SJCRH30 (cell line): ENCODE measurements at regions not wholly inside any gene's neighbourhood (a gene's known extent, or its start where the extent isn't known, plus 50 kb on each side); places are given as distances from the start of the nearest gene placed in this dataset.
A peak's percentile ranks its signal among the peaks of the same experiment; 100 is the strongest.

Experiments
- DNase-seq, 2 experiments: peaks; one replicate each; pipeline ENCODE4 v3.0.0-alpha.2; 2015 to 2020
- H3K27ac ChIP-seq: fragments of 250-450 bp; sonication (Bioruptor Pico); 2 replicates; pipeline ENCODE4 v1.5.1; 2020; ENCODE audit warnings: mild to moderate bottlenecking, moderate library complexity
- H3K27me3 ChIP-seq: fragments of 250-450 bp; sonication (Bioruptor Pico); 2 replicates; pipeline ENCODE4 v1.5.1; 2020; ENCODE audit warnings: mild to moderate bottlenecking, moderate library complexity
- H3K36me3 ChIP-seq: fragments of 250-450 bp; sonication (Bioruptor Pico); 2 replicates; pipeline ENCODE4 v1.5.1; 2020; ENCODE audit warnings: mild to moderate bottlenecking, moderate library complexity
- H3K4me1 ChIP-seq: fragments of 250-450 bp; sonication (Bioruptor Pico); 2 replicates; pipeline ENCODE4 v1.5.1; 2020; ENCODE audit warnings: mild to moderate bottlenecking, moderate library complexity
- H3K4me3 ChIP-seq: fragments of 250-450 bp; sonication (Bioruptor Pico); 2 replicates; pipeline ENCODE4 v1.5.1; 2020; ENCODE audit warnings: mild to moderate bottlenecking, moderate library complexity
- H3K9me3 ChIP-seq: fragments of 250-450 bp; sonication (Bioruptor Pico); replicated peaks from 2 replicates; pipeline ENCODE4 v1.5.1; 2020; ENCODE audit warnings: mild to moderate bottlenecking, moderate library complexity

DNA sequence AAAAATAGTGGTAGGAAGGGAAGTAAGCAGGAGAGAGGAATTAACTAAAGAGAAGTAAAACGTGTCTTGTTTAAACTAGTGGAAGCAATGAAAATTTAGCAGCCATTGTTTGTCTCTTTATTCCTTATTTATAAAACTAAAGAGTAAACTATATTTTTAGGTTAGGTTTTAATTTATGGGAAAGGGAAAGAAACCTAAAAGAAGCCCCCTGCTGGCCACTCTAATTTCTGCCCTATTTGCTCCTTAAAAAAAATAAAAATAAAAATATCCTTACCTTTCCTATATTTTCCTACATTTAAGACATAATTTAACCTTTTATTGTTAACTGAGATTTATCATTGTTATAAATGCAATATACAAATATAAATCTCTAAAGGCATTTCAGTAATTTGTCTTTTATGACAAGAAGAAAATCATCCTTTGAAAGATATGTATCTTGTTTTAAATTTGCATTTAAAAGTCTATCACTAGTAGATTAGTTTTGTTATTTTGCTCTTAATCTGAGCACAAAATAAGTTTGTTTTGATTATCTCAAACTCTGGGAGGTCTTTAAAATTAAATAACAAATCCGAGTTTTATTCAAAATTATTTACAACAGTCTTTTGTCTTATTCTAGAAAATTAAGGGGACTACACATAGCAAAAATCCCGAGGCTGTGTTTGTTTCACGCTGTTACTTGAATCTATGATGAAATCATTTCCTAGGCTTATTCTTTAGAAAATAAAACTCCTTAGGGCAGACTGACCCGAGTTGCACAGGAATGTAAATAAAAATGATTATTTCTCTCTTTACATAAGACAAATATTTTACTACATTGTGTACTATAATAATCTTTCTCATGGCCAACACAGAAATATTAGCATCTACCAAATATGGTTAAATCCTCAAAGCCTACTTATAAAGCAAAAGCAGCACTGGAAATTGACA is 201.7 kb downstream of the NRIP1 start:
- H3K27ac ChIP-seq: no peak overlapping the region
- peak in 1 of 2 experiments; percentile 60 for DNase-seq
- peaks cover 9% of the 10 kb centered on the region for H3K4me1 ChIP-seq
- H3K9me3 ChIP-seq: no peaks in the 10 kb centered on the region
- no peaks in the 10 kb centered on the region for H3K36me3 ChIP-seq
- no peaks in the 10 kb centered on the region for H3K27me3 ChIP-seq
- no peak overlapping the region for H3K4me3 ChIP-seq

DNA sequence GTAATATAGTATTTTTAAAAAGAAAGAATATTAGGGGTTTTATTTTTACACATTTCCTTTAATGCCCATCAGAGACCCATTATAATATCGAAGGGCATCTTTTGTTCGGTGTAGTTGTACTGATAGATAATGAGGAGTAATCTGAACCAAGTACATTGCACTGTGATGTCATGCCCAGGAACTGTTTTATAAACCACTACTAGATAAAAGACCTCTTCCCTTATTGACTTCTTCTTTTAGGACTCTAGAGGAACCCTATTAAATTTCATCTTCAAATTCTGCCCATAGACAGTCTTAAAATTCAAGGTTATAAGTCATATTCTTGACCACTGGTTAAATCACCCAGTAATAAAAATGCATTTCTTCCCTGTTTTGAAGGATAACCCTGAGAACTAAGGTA is 206.5 kb downstream of the NRIP1 start:
- no peak overlapping the region for H3K27ac ChIP-seq
- H3K27me3 ChIP-seq: no peaks in the 10 kb centered on the region
- no peak for DNase-seq
- H3K4me1 ChIP-seq: no peaks in the 10 kb centered on the region
- peaks cover 8% of the 10 kb centered on the region for H3K36me3 ChIP-seq
- H3K4me3 ChIP-seq: no peak overlapping the region
- H3K9me3 ChIP-seq: peaks cover 7% of the 10 kb centered on the region; the same call in 1 of the 2 replicates

DNA sequence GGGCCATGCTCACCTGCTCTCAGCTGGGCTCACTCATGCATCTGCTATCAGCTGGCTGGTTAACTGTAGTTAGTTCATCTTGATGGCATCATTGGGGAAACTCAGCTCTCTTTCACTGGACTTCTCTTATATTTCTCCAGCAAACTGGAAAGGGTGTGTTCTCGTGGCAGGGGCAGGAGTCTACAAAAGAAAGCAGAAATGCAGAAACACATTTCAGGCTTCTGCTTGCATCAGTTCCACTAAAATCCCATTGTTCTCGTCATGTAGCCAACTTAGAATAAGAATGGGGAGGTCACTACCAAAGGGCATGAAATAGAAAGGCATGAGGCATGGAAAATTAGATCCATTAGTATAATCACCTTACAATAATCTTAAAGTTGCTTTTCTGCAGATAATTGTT is 207.3 kb downstream of the NRIP1 start:
- no peak overlapping the region for H3K4me3 ChIP-seq
- peaks cover 15% of the 10 kb centered on the region for H3K36me3 ChIP-seq
- H3K9me3 ChIP-seq: peaks cover 7% of the 10 kb centered on the region; the same call in 1 of the 2 replicates
- H3K27ac ChIP-seq: no peak overlapping the region
- no peak for DNase-seq
- no peaks in the 10 kb centered on the region for H3K27me3 ChIP-seq
- no peaks in the 10 kb centered on the region for H3K4me1 ChIP-seq

DNA sequence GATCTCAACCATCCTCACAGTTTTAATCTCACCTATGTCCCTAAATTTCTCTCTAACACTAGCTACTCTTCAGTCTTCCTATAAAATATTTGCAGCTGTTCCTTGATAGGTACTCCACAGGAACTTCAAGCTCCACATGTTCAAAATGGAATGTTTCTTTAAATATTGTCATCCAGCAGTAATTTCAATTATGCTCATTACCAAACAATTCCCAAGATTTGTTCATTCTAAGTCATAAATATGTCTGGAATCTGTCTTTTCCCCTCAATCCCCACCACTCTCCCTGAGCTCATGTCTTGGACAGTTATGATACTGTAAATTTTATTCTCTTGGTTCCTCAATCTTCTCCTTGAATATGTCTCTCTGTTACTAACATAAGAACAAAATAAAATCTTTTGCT is 214.4 kb downstream of the NRIP1 start:
- no peak overlapping the region for H3K27ac ChIP-seq
- H3K9me3 ChIP-seq: peaks cover 7% of the 10 kb centered on the region; the same call in 1 of the 2 replicates
- H3K4me1 ChIP-seq: no peaks in the 10 kb centered on the region
- H3K4me3 ChIP-seq: no peak overlapping the region
- no peak for DNase-seq
- H3K27me3 ChIP-seq: no peaks in the 10 kb centered on the region
- peaks cover 19% of the 10 kb centered on the region for H3K36me3 ChIP-seq

DNA sequence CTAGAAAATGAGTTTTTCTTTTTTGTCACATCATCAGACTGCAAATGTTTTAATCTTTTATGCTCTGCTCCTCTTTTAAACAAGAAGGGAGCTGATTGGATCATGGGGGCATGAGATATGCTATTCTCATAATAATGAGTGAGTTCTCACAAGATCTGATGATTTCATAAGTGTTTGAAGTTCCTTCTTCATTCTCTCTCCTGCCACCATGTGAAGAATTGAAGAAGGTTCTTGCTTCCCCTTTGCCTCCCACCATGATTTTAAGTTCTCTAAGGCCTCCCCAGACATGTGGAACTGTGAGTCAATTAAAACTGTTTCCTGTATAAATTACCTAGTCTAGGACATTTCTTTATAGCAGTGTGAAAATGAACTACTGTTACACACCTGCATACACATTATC is 218.2 kb downstream of the NRIP1 start:
- H3K36me3 ChIP-seq: no peaks in the 10 kb centered on the region

DNA sequence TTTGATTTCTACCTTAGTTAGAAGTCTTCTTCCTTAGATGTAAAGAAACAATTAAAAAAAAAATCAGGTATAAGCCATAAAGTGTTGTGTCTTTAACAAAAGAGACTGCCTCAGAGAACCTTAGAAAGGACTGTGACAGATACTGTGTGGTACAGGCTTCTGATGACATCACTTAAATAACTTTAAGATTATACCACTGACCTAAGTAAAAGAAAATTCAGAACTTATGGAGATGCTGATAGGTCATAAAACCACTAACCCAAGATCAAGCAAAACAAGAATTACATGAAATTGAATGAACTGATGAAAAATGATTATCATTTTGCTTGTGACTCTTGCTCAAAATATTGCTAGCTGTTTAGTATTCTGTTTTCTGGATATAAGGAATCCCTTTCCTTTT is 220.8 kb downstream of the NRIP1 start:
- Histone ChIP-seq H3K4me3 (no peak overlapping the region), H3K27ac (no peak overlapping the region), H3K27me3 (no peaks in the 10 kb centered on the region), H3K4me1 (no peaks in the 10 kb centered on the region), H3K9me3 (peaks cover 6% of the 10 kb centered on the region), H3K36me3 (no peaks in the 10 kb centered on the region; the same call in 1 of the 2 replicates)
- DNase-seq: no peak

More for the DNA sequence above, 218.2 kb downstream of the NRIP1 start:
- no peaks in the 10 kb centered on the region for H3K4me1 ChIP-seq
- no peak for DNase-seq
- H3K4me3 ChIP-seq: no peak overlapping the region
- H3K9me3 ChIP-seq: peaks cover 6% of the 10 kb centered on the region
- no peak overlapping the region for H3K27ac ChIP-seq
- no peaks in the 10 kb centered on the region for H3K27me3 ChIP-seq

DNA sequence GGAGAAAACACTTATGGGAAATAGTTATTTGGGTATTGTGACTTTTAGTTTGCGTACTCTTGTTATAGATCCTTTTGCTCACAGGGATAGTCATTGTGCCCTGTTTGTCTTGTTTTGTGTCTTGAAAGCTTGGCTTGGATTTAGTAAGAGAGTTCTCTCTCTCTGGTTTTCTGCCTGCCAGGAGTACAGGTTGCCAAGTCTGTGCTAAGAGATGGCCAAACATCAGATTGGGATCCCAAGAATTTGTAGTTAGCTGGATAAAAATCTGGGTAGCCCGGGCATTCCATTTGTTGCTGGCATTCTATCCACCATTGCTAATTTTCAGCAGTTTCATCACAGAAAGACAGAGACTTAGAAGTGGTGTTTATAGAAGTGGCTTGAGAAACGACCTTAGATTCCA is 222.2 kb downstream of the NRIP1 start:
- H3K27me3 ChIP-seq: no peaks in the 10 kb centered on the region
- H3K4me1 ChIP-seq: no peaks in the 10 kb centered on the region
- no peak for DNase-seq
- H3K27ac ChIP-seq: no peak overlapping the region
- no peak overlapping the region for H3K4me3 ChIP-seq
- H3K36me3 ChIP-seq: no peaks in the 10 kb centered on the region; the same call in 1 of the 2 replicates
- H3K9me3 ChIP-seq: peaks cover 6% of the 10 kb centered on the region

DNA sequence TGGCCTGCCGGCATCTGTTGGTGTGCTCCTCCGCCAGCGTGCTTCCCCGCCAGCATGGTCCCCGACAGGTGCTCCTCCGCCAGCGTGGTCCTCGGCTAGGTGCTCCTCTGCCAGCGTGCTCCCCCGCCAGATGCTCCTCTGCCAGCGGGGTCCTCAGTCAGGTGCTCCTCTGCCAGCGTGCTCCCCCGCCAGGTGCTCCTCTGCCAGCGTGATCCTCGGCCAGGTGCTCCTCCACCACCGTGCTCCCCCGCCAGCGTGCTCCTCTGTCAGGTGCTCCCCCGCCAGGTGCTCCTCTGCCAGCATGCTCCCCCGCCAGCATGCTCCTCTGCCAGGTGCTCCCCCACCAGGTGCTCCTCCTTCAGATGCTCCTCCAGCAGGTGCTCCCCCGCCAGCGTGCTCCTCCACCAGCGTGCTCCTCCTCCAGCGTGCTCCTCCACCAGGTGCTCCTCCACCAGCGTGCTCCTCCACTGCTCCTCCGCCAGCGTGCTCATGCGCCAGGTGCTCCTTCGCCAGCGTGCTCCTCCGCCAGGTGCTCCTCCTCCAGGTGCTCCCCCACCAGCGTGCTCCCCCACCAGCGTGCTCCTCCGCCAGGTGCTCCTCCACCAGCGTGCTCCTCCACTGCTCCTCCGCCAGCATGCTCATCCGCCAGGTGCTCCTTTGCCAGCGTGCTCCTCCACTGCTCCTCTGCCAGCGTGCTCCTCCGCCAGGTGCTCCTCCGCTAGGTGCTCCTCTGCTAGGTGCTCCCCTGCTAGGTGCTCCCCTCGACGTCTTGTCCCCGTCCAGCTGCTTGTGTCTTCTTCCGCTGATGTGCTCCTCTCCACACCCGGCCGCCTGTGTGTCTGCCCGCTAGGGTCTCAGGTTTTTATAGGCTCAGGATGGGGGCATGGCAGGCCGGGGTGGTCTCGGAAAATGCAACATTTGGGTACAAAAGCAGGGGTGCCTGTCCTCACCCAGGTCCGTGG is 223.0 kb downstream of the NRIP1 start:
- no peak for DNase-seq
- H3K9me3 ChIP-seq: peaks cover 6% of the 10 kb centered on the region

DNA sequence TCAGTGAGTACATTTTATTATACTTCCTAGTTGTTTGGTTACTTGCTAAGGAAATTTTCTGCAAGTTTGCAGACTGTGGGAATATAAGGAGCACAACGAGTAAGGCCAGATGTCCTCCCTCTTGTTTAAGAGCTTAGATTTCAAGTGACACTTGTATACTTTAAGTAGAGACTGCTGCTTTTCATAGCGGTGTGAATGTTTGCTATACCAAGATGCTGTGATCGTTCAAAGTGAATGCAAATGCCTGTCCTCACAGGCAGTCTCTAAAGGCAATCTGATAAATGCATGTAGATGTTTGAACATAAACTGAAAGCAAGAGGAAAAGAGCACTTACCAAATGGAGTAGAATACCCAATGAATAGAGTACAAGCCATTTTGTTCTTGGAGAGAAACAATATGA is 226.4 kb downstream of the NRIP1 start:
- no peaks in the 10 kb centered on the region for H3K9me3 ChIP-seq
- H3K36me3 ChIP-seq: no peaks in the 10 kb centered on the region; the same call in 1 of the 2 replicates
- DNase-seq: no peak
- H3K4me1 ChIP-seq: no peaks in the 10 kb centered on the region
- H3K4me3 ChIP-seq: no peak overlapping the region
- H3K27ac ChIP-seq: no peak overlapping the region
- no peaks in the 10 kb centered on the region for H3K27me3 ChIP-seq

More for the DNA sequence above, 223.0 kb downstream of the NRIP1 start:
- Histone ChIP-seq H3K27ac (no peak overlapping the region), H3K36me3 (no peaks in the 10 kb centered on the region; the same call in 1 of the 2 replicates), H3K4me3 (no peak overlapping the region), H3K4me1 (no peaks in the 10 kb centered on the region), H3K27me3 (no peaks in the 10 kb centered on the region)

DNA sequence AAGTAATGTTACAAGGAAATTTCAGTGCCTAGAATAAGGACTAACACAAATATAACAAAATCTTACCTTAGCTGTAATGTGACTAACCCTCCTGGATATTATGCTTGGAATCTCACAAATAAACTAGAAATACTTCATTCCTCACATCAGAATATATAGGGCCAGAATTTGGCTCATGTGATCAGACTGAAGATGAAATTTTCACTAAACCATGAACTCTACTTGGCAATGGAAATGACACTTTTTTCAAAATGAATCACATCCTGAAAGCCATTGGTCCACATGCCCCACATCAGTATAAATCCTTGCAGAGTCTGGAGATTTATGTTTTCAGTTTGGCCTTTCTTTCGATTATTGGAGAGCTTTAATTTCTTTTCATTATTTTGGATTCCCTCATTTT is 227.8 kb downstream of the NRIP1 start:
- H3K27ac ChIP-seq: no peak overlapping the region
- no peaks in the 10 kb centered on the region; the same call in 1 of the 2 replicates for H3K36me3 ChIP-seq
- H3K4me1 ChIP-seq: no peaks in the 10 kb centered on the region
- H3K9me3 ChIP-seq: no peaks in the 10 kb centered on the region
- no peak for DNase-seq
- H3K4me3 ChIP-seq: no peak overlapping the region
- H3K27me3 ChIP-seq: no peaks in the 10 kb centered on the region

DNA sequence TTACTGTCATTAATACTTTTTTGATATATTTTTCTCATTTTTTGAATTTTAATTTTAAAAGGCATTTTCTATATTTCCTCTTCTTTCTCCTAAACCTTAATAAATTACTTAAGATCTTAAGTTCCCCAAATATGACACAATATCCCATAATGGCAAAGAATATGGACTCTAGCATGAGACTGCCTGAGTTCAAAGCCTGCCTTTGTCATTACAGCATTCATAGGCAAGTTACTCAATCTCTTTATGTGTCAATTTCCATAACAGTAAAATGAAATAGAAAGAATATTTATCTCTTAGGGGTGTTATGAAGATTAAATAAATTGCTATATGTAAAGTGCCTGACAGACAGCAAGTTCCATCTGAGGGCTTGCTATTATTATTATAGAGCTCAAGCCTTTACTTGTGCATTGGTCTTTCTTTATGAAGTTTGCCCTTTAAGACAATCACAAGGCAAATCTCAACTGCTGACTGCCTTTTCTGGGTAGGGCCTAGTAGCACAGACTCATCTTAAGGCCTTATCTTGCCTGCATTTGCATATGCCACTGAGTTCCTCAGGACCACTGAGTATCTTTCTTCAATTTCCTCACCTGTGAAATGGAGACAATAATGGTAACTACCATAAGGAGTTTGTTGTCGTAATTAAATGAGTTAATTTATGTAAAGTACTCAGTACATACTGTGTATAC is 231.0 kb downstream of the NRIP1 start:
- Histone ChIP-seq H3K9me3 (no peaks in the 10 kb centered on the region), H3K36me3 (no peaks in the 10 kb centered on the region), H3K27ac (no peak overlapping the region), H3K4me1 (no peaks in the 10 kb centered on the region), H3K27me3 (no peaks in the 10 kb centered on the region), H3K4me3 (no peak overlapping the region)
- no peak for DNase-seq

DNA sequence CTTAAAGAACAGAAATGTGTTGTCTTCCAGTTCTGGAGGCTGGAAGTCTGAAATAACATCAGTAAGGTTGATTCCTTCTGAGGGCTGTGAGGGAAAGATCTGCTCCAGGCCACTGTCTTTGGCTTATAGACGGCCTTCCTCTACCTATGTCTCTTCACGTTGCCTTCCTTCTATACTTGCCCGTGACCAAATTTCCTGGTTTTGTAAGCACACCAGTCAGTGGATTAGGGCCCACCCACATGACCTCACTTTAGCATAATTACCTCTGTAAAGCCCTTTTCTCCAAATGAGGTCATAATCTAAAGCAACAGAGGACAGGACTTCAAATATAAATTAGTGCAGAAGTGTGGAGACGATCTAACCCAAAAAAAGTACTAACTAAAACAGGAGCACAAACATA is 231.6 kb downstream of the NRIP1 start:
- Histone ChIP-seq H3K27me3 (no peaks in the 10 kb centered on the region), H3K9me3 (no peaks in the 10 kb centered on the region), H3K4me3 (no peak overlapping the region), H3K36me3 (no peaks in the 10 kb centered on the region), H3K27ac (no peak overlapping the region), H3K4me1 (no peaks in the 10 kb centered on the region)
- no peak for DNase-seq

DNA sequence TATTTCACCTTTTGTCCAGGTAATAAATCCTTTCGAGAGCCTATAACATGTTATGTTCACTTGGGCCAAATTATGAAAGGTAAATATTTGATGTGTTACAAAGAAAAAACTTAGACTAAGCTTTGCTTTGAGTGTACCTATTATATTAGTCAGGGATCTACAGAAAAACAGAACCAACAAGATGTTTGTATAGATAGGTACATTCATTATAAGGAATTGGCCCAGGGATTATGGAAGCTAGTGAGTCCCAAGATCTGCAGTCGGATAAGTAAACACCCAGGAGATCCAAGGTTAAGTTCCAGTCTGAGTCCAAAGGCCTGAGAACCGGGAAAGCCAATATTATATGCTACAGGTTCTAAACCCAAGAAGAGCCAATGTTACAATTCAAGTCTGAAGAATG is 234.5 kb downstream of the NRIP1 start:
- no peaks in the 10 kb centered on the region for H3K9me3 ChIP-seq

DNA sequence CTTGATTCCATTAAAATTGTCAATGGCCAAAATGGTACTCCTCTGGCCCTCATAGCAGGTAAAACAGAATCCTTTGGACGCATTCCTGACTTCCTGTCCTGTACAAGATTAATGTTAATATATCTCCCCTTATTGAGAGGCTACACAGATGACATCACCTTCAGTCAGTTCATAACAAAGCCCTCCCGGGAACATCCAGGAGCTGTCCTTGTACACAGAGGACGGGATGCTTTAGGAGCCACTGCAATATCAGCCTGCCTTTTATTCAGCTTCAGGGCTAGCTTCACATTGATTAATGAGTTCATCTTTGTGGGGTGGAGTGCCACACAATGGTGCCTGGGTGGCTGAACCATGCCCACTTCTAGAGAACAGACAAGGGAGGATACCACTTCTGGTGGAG is 235.1 kb downstream of the NRIP1 start:
- DNase-seq: no peak
- Histone ChIP-seq H3K9me3 (no peaks in the 10 kb centered on the region), H3K4me1 (no peaks in the 10 kb centered on the region), H3K36me3 (no peaks in the 10 kb centered on the region), H3K4me3 (no peak overlapping the region), H3K27ac (no peak overlapping the region), H3K27me3 (no peaks in the 10 kb centered on the region)

More for the DNA sequence above, 234.5 kb downstream of the NRIP1 start:
- no peak for DNase-seq
- H3K27me3 ChIP-seq: no peaks in the 10 kb centered on the region
- no peak overlapping the region for H3K27ac ChIP-seq
- no peak overlapping the region for H3K4me3 ChIP-seq
- H3K4me1 ChIP-seq: no peaks in the 10 kb centered on the region
- H3K36me3 ChIP-seq: no peaks in the 10 kb centered on the region
